Keratinocyte (primary cell): ENCODE measurements at regions not wholly inside any gene's neighbourhood (a gene's known extent, or its start where the extent isn't known, plus 50 kb on each side); places are given as distances from the start of the nearest gene placed in this dataset.
"Not testable (repeated sequence)": the region's sequence is repeated elsewhere in the genome, so short reads cannot be mapped to it uniquely, and the experiment has no call there.

Experiments
- DNase-seq: peaks from one replicate; pipeline ENCODE4 v3.0.0-alpha.2; 2011; ENCODE audit warnings: low read depth, missing footprints, low spot score
- FAIRE-seq: peaks from 2 replicates; lab custom pipeline; 2011; peaks lifted over from hg19 to GRCh38; lab: Jason Lieb, UNC
- H2AFZ ChIP-seq: 2 replicates; pipeline ENCODE4 v1.6.0; 2012; ENCODE audit warnings: low read length, control low read depth, inconsistent platforms; ENCODE audit not compliant: control insufficient read depth
- H3K27ac ChIP-seq: 2 replicates; pipeline ENCODE4 v1.5.1; 2011; ENCODE audit warnings: low read length; ENCODE audit not compliant: control insufficient read depth, insufficient read depth
- H3K27me3 ChIP-seq: 3 replicates; pipeline ENCODE4 v1.6.0; 2011; ENCODE audit warnings: low read length; ENCODE audit not compliant: control insufficient read depth, insufficient read depth; ENCODE audit errors: extremely low read depth
- H3K36me3 ChIP-seq, 2 experiments: 2 replicates in 1 of 2; 3 replicates in 1 of 2; pipeline ENCODE4 v1.5.1; 2011; ENCODE audit warnings: low read length in 2 of 2, mild to moderate bottlenecking in 1 of 2; ENCODE audit not compliant: control insufficient read depth in 2 of 2, insufficient read depth in 2 of 2; ENCODE audit errors: extremely low read depth in 1 of 2
- H3K4me1 ChIP-seq: 3 replicates; pipeline ENCODE4 v1.5.1; 2011; ENCODE audit warnings: low read length; ENCODE audit not compliant: control insufficient read depth, insufficient read depth; ENCODE audit errors: extremely low read depth
- H3K4me2 ChIP-seq: 3 replicates; pipeline ENCODE4 v1.6.0; 2011; ENCODE audit warnings: low read depth, low read length; ENCODE audit not compliant: control insufficient read depth, insufficient read depth; ENCODE audit errors: extremely low read depth
- H3K4me3 ChIP-seq, 3 experiments: fragments of 200-600 bp in 1 of 3; sonication (generic) in 1 of 3; 2 replicates in 2 of 3; 3 replicates in 1 of 3; pipeline ENCODE4 v1.5.1; 2011 to 2016; ENCODE audit warnings: low read length in 3 of 3, mild to moderate bottlenecking in 3 of 3, control low read depth in 2 of 3, inconsistent platforms in 1 of 3, low read depth in 1 of 3, mixed read lengths in 1 of 3, mixed run types in 1 of 3, moderate library complexity in 1 of 3; ENCODE audit not compliant: control insufficient read depth in 2 of 3, insufficient read depth in 2 of 3; ENCODE audit errors: extremely low read depth in 1 of 3
- H3K79me2 ChIP-seq: 2 replicates; pipeline ENCODE4 v1.6.0; 2012; ENCODE audit warnings: low read length; ENCODE audit not compliant: control insufficient read depth, insufficient read depth
- H3K9ac ChIP-seq: 3 replicates; pipeline ENCODE4 v1.6.0; 2011; ENCODE audit warnings: low read length; ENCODE audit not compliant: control insufficient read depth, insufficient read depth; ENCODE audit errors: extremely low read depth
- H3K9me1 ChIP-seq: 3 replicates; pipeline ENCODE4 v1.6.0; 2011; ENCODE audit warnings: low read length; ENCODE audit not compliant: control insufficient read depth, insufficient read depth; ENCODE audit errors: extremely low read depth
- H3K9me3 ChIP-seq: 2 replicates; pipeline ENCODE4 v1.5.1; 2012; ENCODE audit warnings: low read depth, low read length; ENCODE audit not compliant: control insufficient read depth
- H4K20me1 ChIP-seq: 3 replicates; pipeline ENCODE4 v1.6.0; 2011; ENCODE audit warnings: low read length; ENCODE audit not compliant: control insufficient read depth, insufficient read depth; ENCODE audit errors: extremely low read depth
- EZH2 ChIP-seq: IDR thresholded peaks from one replicate; pipeline ENCODE4 v1.6.1; 2012; ENCODE audit warnings: inconsistent platforms, mild to moderate bottlenecking, low read length, moderate library complexity
- dilution Hi-C: fragments of 300-500 bp; cut with MboI; formaldehyde crosslinking; loops from one replicate; pipeline ENCODE4 v1.7.0; 2020; ENCODE audit warnings: low sequenced_read_pairs; ENCODE audit not compliant: extremely low pct_ligation_motif_present
- TF ChIP-seq, protein P1 (sequence below), 3 experiments: IDR thresholded peaks in 1 of 3; conservative IDR thresholded peaks in 1 of 3; optimal IDR thresholded peaks in 1 of 3; 2 replicates in 2 of 3; 3 replicates in 1 of 3; pipeline versions ENCODE3 to v1.5.1; 2011; ENCODE audit warnings: low read length in 3 of 3, mild to moderate bottlenecking in 3 of 3, moderate library complexity in 2 of 3, control low read depth in 1 of 3, inconsistent platforms in 1 of 3; ENCODE audit not compliant: insufficient read depth in 2 of 3; ENCODE audit errors: extremely low read depth in 1 of 3

DNA sequence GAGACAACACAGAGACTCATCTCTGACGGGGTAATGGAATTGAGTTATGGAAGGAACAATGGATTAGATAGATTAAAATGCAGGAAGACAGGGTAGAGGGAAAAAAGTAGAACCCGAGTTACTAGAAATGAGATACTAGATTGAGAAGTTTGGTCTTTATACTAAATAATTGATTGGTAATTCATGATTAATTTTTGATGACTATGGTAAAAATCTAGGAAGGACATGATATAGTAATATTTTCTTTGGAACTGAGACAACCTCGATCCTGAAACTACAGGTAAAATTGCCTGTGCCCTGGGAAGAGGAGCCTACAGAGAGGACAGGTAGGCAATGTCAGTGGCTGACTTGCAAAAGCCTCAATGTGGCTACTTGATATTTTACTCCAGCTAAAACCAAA, 188.4 kb upstream of the GPC6 start:
- H3K4me1 ChIP-seq: no peaks in the 10 kb centered on the region
- no peaks in the 10 kb centered on the region for H3K9me3 ChIP-seq
- no peaks in the 10 kb centered on the region for H3K36me3 ChIP-seq
- H3K4me3 ChIP-seq: no peak overlapping the region
- FAIRE-seq (no peak), DNase-seq (no peak)
- no peak overlapping the region for H3K27ac ChIP-seq
- H3K4me2 ChIP-seq: no peak overlapping the region
- no peaks in the 10 kb centered on the region for H4K20me1 ChIP-seq
- no peak overlapping the region for H2AFZ ChIP-seq
- no peaks in the 10 kb centered on the region for H3K79me2 ChIP-seq
- H3K27me3 ChIP-seq: no peaks in the 10 kb centered on the region
- dilution Hi-C loops: no loop called here
- H3K9ac ChIP-seq: no peak overlapping the region
- H3K9me1 ChIP-seq: no peaks in the 10 kb centered on the region
- TF ChIP-seq, protein P1, sequence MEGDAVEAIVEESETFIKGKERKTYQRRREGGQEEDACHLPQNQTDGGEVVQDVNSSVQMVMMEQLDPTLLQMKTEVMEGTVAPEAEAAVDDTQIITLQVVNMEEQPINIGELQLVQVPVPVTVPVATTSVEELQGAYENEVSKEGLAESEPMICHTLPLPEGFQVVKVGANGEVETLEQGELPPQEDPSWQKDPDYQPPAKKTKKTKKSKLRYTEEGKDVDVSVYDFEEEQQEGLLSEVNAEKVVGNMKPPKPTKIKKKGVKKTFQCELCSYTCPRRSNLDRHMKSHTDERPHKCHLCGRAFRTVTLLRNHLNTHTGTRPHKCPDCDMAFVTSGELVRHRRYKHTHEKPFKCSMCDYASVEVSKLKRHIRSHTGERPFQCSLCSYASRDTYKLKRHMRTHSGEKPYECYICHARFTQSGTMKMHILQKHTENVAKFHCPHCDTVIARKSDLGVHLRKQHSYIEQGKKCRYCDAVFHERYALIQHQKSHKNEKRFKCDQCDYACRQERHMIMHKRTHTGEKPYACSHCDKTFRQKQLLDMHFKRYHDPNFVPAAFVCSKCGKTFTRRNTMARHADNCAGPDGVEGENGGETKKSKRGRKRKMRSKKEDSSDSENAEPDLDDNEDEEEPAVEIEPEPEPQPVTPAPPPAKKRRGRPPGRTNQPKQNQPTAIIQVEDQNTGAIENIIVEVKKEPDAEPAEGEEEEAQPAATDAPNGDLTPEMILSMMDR (optimal IDR thresholded peaks at IDR 0.05 in 1 of 3, IDR thresholded peaks at IDR 0.05 in 1 of 3, conservative IDR thresholded peaks at IDR 0.05 in 1 of 3; ENCODE audit: extremely low read depth in 1 of 3, insufficient read depth in 2 of 3, low read length in 3 of 3): no peak
- no peak for TF ChIP-seq EZH2

DNA sequence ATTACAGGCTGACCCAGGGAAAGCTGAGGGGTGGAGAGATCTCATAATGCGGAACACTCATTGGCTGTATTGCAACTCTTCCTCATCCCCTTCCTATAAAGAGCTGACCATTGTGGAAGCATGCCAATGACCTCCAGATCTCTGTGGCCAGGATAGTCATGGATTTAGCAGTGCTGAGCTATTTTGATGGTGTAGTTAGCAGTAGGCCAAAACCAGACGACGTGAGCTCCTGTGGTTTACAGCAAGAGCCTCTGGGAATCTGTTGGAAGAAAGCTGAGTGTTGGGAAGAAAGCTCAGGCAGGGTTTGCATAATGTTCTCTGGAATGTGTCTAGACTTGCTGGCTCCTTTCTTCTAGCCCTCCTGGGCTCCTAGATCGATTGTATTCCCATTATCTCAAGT, 187.5 kb upstream of the GPC6 start:
- H3K9ac ChIP-seq: no peak overlapping the region
- H3K27me3 ChIP-seq: no peaks in the 10 kb centered on the region
- no peaks in the 10 kb centered on the region for H3K79me2 ChIP-seq
- no peak overlapping the region for H3K4me3 ChIP-seq
- H4K20me1 ChIP-seq: no peaks in the 10 kb centered on the region
- dilution Hi-C loops: no loop called here
- H3K9me1 ChIP-seq: no peaks in the 10 kb centered on the region
- no peak overlapping the region for H3K27ac ChIP-seq
- no peak overlapping the region for H3K4me2 ChIP-seq
- TF ChIP-seq EZH2: no peak
- TF ChIP-seq, protein P1 (optimal IDR thresholded peaks at IDR 0.05 in 1 of 3, IDR thresholded peaks at IDR 0.05 in 1 of 3, conservative IDR thresholded peaks at IDR 0.05 in 1 of 3; ENCODE audit: extremely low read depth in 1 of 3, insufficient read depth in 2 of 3, low read length in 3 of 3): no peak
- H2AFZ ChIP-seq: no peak overlapping the region
- FAIRE-seq (no peak), DNase-seq (no peak)
- no peaks in the 10 kb centered on the region for H3K36me3 ChIP-seq
- H3K9me3 ChIP-seq: no peaks in the 10 kb centered on the region
- H3K4me1 ChIP-seq: no peaks in the 10 kb centered on the region

DNA sequence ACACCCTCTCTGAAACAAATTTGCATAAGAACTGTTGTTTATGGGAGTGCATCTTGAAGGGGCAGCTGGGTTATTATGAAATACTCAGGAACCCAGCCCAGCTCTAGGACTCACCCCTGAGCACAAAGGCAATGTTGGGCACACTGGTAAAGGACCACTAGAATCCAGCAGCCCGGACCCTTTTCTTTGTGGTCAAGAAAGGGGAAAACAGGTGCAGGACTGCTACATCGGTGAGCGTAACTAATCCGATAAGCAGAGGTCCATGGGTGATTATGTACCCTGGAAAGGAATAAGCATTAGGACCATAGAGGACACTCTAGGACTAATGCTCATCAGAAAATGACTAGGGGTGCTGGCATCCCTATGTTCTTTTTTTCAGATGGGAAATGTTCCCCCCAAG, 185.0 kb upstream of the GPC6 start:
- H3K9me3 ChIP-seq, H3K79me2 ChIP-seq, H4K20me1 ChIP-seq, H3K27me3 ChIP-seq, dilution Hi-C loops, DNase-seq, H3K4me1 ChIP-seq, H3K9me1 ChIP-seq, H3K4me2 ChIP-seq, H3K27ac ChIP-seq, H3K36me3 ChIP-seq, H3K9ac ChIP-seq, FAIRE-seq, H3K4me3 ChIP-seq, H2AFZ ChIP-seq: not testable (repeated sequence)
